HCT116 (cell line): ENCODE measurements at regions not wholly inside any gene's neighbourhood (a gene's known extent, or its start where the extent isn't known, plus 50 kb on each side); places are given as distances from the start of the nearest gene placed in this dataset.

Experiments used
- ATAC-seq: fragments of 200-7000 bp; cut with Tn5 transposase; 2 replicates; pipeline ENCODE4 v1.9.1; 2020; ENCODE audit warnings: mild to moderate bottlenecking, moderate library complexity
- BruUV-seq: library from RNA; stranded (reverse); fragments of 400-500 nt; replicated peaks from 2 replicates; lab custom pipeline; 2021; lab: Mats Ljungman, UMichigan
- CTCF ChIA-PET: fragments of 300-600 bp; sonication (Branson Sonifier 250); formaldehyde crosslinking; loops from one replicate; lab custom pipeline; 2021; ENCODE audit warnings: antibody characterized with exemption; lab: Charles Lee
- POLR2A ChIA-PET: fragments of 300-600, 350-600 bp; sonication (Branson Sonifier 250); formaldehyde crosslinking; loops from one replicate; lab custom pipeline; 2021; ENCODE audit warnings: antibody characterized with exemption; lab: Charles Lee
- RAD21 ChIA-PET, 2 experiments: fragments of 300-600 bp; sonication (Branson Sonifier 250); formaldehyde crosslinking; loops; one replicate each; lab custom pipeline; 2023; ENCODE audit warnings: low total read pairs in 2 of 2; ENCODE audit not compliant: uncharacterized antibody in 2 of 2, unreplicated experiment in 2 of 2, low non-redundant PET in 1 of 2; lab: Charles Lee
- DNase-seq: peaks from one replicate; pipeline ENCODE4 v3.0.0-alpha.2; 2010; ENCODE audit warnings: low read depth, low spot score
- H2AFZ ChIP-seq: fragments of 200-600 bp; shearing (Covaris generic), sonication (generic); 2 replicates; pipeline ENCODE4 v1.6.1; 2017; ENCODE audit warnings: low read depth, mixed run types, mixed read lengths, antibody characterized with exemption, low read length; ENCODE audit not compliant: poor library complexity, severe bottlenecking
- H3K27ac ChIP-seq: 2 replicates; pipeline ENCODE4 v1.5.1; 2012; ENCODE audit warnings: low read depth, low read length
- H3K27me3 ChIP-seq: fragments of 200-600 bp; sonication (generic); 2 replicates; pipeline ENCODE4 v1.6.1; 2016; ENCODE audit warnings: mixed run types, low read length, mixed read lengths; ENCODE audit not compliant: insufficient read depth
- H3K36me3 ChIP-seq, 2 experiments: fragments of 200-500 bp in 1 of 2; fragments of 200-600 bp in 1 of 2; sonication (Bioruptor generic) in 1 of 2; sonication (generic) in 1 of 2; 2 replicates each; pipeline versions ENCODE4 v1.5.1 to v1.6.1; 2014 to 2016; ENCODE audit warnings: low read length in 2 of 2, inconsistent platforms in 1 of 2, mixed read lengths in 1 of 2, mixed run types in 1 of 2; ENCODE audit not compliant: insufficient read depth in 2 of 2, control insufficient read depth in 1 of 2
- H3K4me1 ChIP-seq, 2 experiments: fragments of 200-600 bp in 1 of 2; sonication (generic) in 1 of 2; 2 replicates each; pipeline versions ENCODE4 v1.5.1 to v1.6.1; 2012 to 2017; ENCODE audit warnings: low read length in 2 of 2, inconsistent platforms in 1 of 2, mild to moderate bottlenecking in 1 of 2, mixed read lengths in 1 of 2, mixed run types in 1 of 2, moderate library complexity in 1 of 2; ENCODE audit not compliant: insufficient read depth in 2 of 2, control insufficient read depth in 1 of 2
- H3K4me2 ChIP-seq: fragments of 200-600 bp; sonication (generic); 2 replicates; pipeline ENCODE4 v1.6.1; 2017; ENCODE audit warnings: mixed run types, low read length, mixed read lengths
- H3K4me3 ChIP-seq, 2 experiments: fragments of 200-600 bp in 1 of 2; sonication (generic) in 1 of 2; replicated peaks in 1 of 2; 2 replicates each; pipeline ENCODE4 v1.5.1; 2011 to 2016; ENCODE audit warnings: low read length in 2 of 2, control low read depth in 1 of 2, low read depth in 1 of 2, mild to moderate bottlenecking in 1 of 2, mixed read lengths in 1 of 2, mixed run types in 1 of 2
- H3K79me2 ChIP-seq: fragments of 200-600 bp; sonication (generic); 2 replicates; pipeline ENCODE4 v1.6.1; 2017; ENCODE audit warnings: mild to moderate bottlenecking, mixed run types, low read length, moderate library complexity, mixed read lengths; ENCODE audit not compliant: insufficient read depth
- H3K9ac ChIP-seq: fragments of 200-600 bp; sonication (generic); 2 replicates; pipeline ENCODE4 v1.6.1; 2016; ENCODE audit warnings: low read length, mixed read lengths
- H3K9me2 ChIP-seq: fragments of 200-600 bp; sonication (generic), shearing (Covaris generic); 2 replicates; pipeline ENCODE4 v1.6.1; 2017; ENCODE audit warnings: mixed run types, mild to moderate bottlenecking, moderate library complexity; ENCODE audit not compliant: insufficient read depth
- H3K9me3 ChIP-seq, 2 experiments: fragments of 200-500 bp in 1 of 2; fragments of 200-600 bp in 1 of 2; sonication (Bioruptor generic) in 1 of 2; sonication (generic) in 1 of 2; 2 replicates each; pipeline ENCODE4 v1.6.1; 2014 to 2017; ENCODE audit warnings: low read length in 2 of 2, mixed read lengths in 2 of 2, inconsistent platforms in 1 of 2, low read depth in 1 of 2, mild to moderate bottlenecking in 1 of 2, mixed run types in 1 of 2, moderate library complexity in 1 of 2; ENCODE audit not compliant: control insufficient read depth in 1 of 2, insufficient read depth in 1 of 2
- H4K20me1 ChIP-seq: fragments of 200-600 bp; sonication (generic), shearing (Covaris generic); 2 replicates; pipeline ENCODE4 v1.6.1; 2017; ENCODE audit warnings: mixed run types, mild to moderate bottlenecking, moderate library complexity; ENCODE audit not compliant: insufficient read depth
- CEBPB ChIP-seq: IDR thresholded peaks from 2 replicates; pipeline ENCODE4 v1.6.1; 2012; ENCODE audit warnings: low read depth
- EZH2 ChIP-seq: fragments of 200-600 bp; sonication (generic); IDR thresholded peaks from 2 replicates; pipeline ENCODE4 v1.6.1; 2017; ENCODE audit warnings: antibody characterized with exemption, mixed run types
- RAD21 ChIP-seq: IDR thresholded peaks from 2 replicates; pipeline ENCODE4 v1.6.1; 2012; ENCODE audit warnings: low read depth, mild to moderate bottlenecking
- SP1 ChIP-seq: IDR thresholded peaks from 2 replicates; pipeline ENCODE4 v1.6.1; 2012; ENCODE audit warnings: low read depth
- SRF ChIP-seq: IDR thresholded peaks from 2 replicates; pipeline ENCODE4 v1.6.1; 2012; ENCODE audit warnings: low read depth
- ZFX ChIP-seq: fragments of 450-650 bp; IDR thresholded peaks from 2 replicates; pipeline ENCODE4 v1.6.1; 2017
- intact Hi-C: fragments of 100-400 bp; cut with micrococcal nuclease; formaldehyde crosslinking; loops from 2 replicates; pipeline ENCODE4 v1.10.0; 2022
- TF ChIP-seq, protein P1 (sequence below): IDR thresholded peaks from 2 replicates; pipeline ENCODE4 v1.6.1; 2012
- TF ChIP-seq, protein P2 (sequence below): IDR thresholded peaks from 2 replicates; pipeline ENCODE4 v1.6.1; 2011; ENCODE audit warnings: mild to moderate bottlenecking, low read length, moderate library complexity; ENCODE audit not compliant: insufficient replicate concordance; ENCODE audit errors: extremely low read depth
- TF ChIP-seq, protein P3 (sequence below), 3 experiments: fragments of 200-600 bp in 1 of 3; sonication (generic) in 1 of 3; IDR thresholded peaks in 2 of 3; conservative IDR thresholded peaks in 1 of 3; 2 replicates each; pipeline ENCODE4 v1.5.1; 2012 to 2017; ENCODE audit warnings: low read depth in 2 of 3, low read length in 2 of 3, antibody characterized with exemption in 1 of 3, borderline replicate concordance in 1 of 3, control low read depth in 1 of 3, mild to moderate bottlenecking in 1 of 3, mixed read lengths in 1 of 3, mixed run types in 1 of 3, moderate library complexity in 1 of 3; ENCODE audit not compliant: insufficient read depth in 1 of 3

DNA sequence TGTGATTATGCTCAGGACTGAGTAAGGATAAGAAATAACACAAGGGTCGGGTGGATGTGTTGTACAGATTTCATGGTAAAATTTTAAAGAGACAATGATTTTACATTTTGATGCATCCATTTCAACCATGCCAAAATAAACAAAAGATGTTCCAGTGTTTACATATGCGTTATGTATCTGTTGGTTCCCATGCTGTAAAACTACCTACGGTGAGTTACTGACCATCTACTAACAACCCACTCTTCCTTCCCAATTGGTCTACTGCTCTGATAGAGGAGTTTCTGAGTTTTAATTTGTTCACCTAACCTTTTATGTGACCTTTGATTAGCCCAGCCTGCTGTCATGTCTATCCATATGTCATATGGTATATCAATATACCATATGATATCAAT is 1697.1 kb downstream of the MAT2B start:
- no peaks in the 10 kb centered on the region for H3K79me2 ChIP-seq
- BruUV-seq: no TSS peak
- intact Hi-C loops: no loop called here
- DNase-seq (no peak), ATAC-seq (no peak)
- no peaks in the 10 kb centered on the region for H3K4me1 ChIP-seq
- H3K36me3 ChIP-seq: no peaks in the 10 kb centered on the region
- no peak overlapping the region for H3K4me2 ChIP-seq
- ChIA-PET RAD21 (no interaction called here), POLR2A (no interaction called here), CTCF (no interaction called here)
- H3K27me3 ChIP-seq: no peaks in the 10 kb centered on the region
- TF ChIP-seq EZH2 (no peak), SRF (no peak), SP1 (no peak), ZFX (no peak)
- TF ChIP-seq, protein P1, sequence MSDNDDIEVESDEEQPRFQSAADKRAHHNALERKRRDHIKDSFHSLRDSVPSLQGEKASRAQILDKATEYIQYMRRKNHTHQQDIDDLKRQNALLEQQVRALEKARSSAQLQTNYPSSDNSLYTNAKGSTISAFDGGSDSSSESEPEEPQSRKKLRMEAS: no peak
- TF ChIP-seq, protein P2, sequence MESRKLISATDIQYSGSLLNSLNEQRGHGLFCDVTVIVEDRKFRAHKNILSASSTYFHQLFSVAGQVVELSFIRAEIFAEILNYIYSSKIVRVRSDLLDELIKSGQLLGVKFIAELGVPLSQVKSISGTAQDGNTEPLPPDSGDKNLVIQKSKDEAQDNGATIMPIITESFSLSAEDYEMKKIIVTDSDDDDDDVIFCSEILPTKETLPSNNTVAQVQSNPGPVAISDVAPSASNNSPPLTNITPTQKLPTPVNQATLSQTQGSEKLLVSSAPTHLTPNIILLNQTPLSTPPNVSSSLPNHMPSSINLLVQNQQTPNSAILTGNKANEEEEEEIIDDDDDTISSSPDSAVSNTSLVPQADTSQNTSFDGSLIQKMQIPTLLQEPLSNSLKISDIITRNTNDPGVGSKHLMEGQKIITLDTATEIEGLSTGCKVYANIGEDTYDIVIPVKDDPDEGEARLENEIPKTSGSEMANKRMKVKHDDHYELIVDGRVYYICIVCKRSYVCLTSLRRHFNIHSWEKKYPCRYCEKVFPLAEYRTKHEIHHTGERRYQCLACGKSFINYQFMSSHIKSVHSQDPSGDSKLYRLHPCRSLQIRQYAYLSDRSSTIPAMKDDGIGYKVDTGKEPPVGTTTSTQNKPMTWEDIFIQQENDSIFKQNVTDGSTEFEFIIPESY: no peak
- peaks cover 4 to 20% of the 10 kb centered on the region in 2 experiments; a peak in 2 of 4 replicates for H3K9me3 ChIP-seq
- no peaks in the 10 kb centered on the region for H4K20me1 ChIP-seq
- no peak overlapping the region for H3K9ac ChIP-seq
- H3K27ac ChIP-seq: no peak overlapping the region
- no peak overlapping the region for H3K4me3 ChIP-seq
- no peaks in the 10 kb centered on the region for H3K9me2 ChIP-seq
- no peak overlapping the region for H2AFZ ChIP-seq

DNA sequence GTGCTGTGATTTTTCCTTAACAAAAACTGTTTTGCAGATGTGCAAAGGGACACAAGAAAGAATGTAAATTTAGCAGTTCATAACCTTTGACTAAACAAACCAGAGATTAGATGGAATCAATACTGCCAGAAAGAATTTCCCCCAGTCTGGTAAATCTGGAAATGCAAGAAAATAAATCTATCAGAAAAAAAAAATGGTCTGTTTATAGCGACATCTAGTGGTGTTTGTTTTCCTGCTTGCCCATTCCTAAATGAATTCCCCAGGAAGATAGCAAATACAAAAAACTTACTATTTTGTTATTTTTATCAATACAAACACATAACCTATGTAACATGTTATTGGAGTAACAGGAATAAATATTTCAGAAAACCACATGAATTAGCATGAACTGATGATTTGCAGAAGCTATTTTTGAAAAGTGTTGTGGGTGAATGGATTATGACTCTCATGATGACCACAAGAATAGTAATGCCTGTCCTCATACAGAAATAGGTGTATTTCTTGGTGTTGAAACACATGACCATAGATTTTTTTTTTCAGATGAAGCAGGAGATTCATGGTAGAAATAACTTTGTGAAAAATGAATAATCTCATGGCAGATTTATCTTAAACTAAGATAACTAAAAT is 1703.8 kb downstream of the MAT2B start:
- Histone ChIP-seq H3K9ac (no peak overlapping the region), H3K4me2 (no peak overlapping the region), H4K20me1 (no peaks in the 10 kb centered on the region), H3K9me3 (peaks cover 0 to 21% of the 10 kb centered on the region in 2 experiments; a peak in 2 of 4 replicates), H3K36me3 (no peaks in the 10 kb centered on the region), H3K9me2 (no peaks in the 10 kb centered on the region), H3K27me3 (no peaks in the 10 kb centered on the region), H3K27ac (no peak overlapping the region), H2AFZ (no peak overlapping the region), H3K79me2 (no peaks in the 10 kb centered on the region), H3K4me3 (no peak overlapping the region), H3K4me1 (no peaks in the 10 kb centered on the region)
- BruUV-seq: no TSS peak
- CTCF ChIA-PET: no interaction called here
- DNase-seq (no peak), ATAC-seq (no peak)
- POLR2A ChIA-PET: no interaction called here
- intact Hi-C loops: loop anchor here (5.0 kb wide), 1 partner anchor 1647 kb away; no protein-coding TSS in a partner anchor
- TF ChIP-seq, protein P3, sequence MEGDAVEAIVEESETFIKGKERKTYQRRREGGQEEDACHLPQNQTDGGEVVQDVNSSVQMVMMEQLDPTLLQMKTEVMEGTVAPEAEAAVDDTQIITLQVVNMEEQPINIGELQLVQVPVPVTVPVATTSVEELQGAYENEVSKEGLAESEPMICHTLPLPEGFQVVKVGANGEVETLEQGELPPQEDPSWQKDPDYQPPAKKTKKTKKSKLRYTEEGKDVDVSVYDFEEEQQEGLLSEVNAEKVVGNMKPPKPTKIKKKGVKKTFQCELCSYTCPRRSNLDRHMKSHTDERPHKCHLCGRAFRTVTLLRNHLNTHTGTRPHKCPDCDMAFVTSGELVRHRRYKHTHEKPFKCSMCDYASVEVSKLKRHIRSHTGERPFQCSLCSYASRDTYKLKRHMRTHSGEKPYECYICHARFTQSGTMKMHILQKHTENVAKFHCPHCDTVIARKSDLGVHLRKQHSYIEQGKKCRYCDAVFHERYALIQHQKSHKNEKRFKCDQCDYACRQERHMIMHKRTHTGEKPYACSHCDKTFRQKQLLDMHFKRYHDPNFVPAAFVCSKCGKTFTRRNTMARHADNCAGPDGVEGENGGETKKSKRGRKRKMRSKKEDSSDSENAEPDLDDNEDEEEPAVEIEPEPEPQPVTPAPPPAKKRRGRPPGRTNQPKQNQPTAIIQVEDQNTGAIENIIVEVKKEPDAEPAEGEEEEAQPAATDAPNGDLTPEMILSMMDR (IDR thresholded peaks at IDR 0.05 in 2 of 3, conservative IDR thresholded peaks at IDR 0.05 in 1 of 3; ENCODE audit: borderline replicate concordance in 1 of 3, insufficient read depth in 1 of 3, low read depth in 2 of 3, low read length in 2 of 3): peak in 2 of 3 experiments; percentile 49 to 61; a peak in 4 of 6 replicates
- TF ChIP-seq RAD21: peak; percentile 26; the same call in 1 of the 2 replicates
- TF ChIP-seq CEBPB: no peak
- RAD21 ChIA-PET: no interaction called here
